Mesothelial cell of epicardium (in vitro differentiated cells): ENCODE measurements at regions not wholly inside any gene's neighbourhood (a gene's known extent, or its start where the extent isn't known, plus 50 kb on each side); places are given as distances from the start of the nearest gene placed in this dataset.

Experiments used
- DNase-seq, 2 experiments: peaks; one replicate each; pipeline ENCODE4 v3.0.0; 2021; ENCODE audit warnings: low spot score in 2 of 2; ENCODE audit not compliant: unreplicated experiment in 2 of 2
- H3K27ac Mint-ChIP-seq: 2 replicates; pipeline ENCODE4 v1.8.0; 2021; ENCODE audit warnings: mixed read lengths
- H3K27me3 Mint-ChIP-seq: 2 replicates; pipeline ENCODE4 v1.8.0; 2021; ENCODE audit warnings: low read depth, mixed read lengths
- H3K36me3 Mint-ChIP-seq: 2 replicates; pipeline ENCODE4 v1.8.0; 2021; ENCODE audit warnings: mixed read lengths
- H3K4me1 Mint-ChIP-seq: 2 replicates; pipeline ENCODE4 v1.8.0; 2021; ENCODE audit warnings: mixed read lengths
- H3K4me3 Mint-ChIP-seq: 2 replicates; pipeline ENCODE4 v1.8.0; 2021; ENCODE audit warnings: mild to moderate bottlenecking, moderate library complexity, mixed read lengths
- H3K9me3 Mint-ChIP-seq: 2 replicates; pipeline ENCODE4 v1.8.0; 2021; ENCODE audit warnings: mixed read lengths
- TF ChIP-seq, protein P1 (sequence below): fragments of 200-600 bp; sonication (generic); IDR thresholded peaks from one replicate; pipeline ENCODE4 v1.5.0; 2021; ENCODE audit warnings: antibody characterized with exemption; ENCODE audit not compliant: unreplicated experiment

DNA sequence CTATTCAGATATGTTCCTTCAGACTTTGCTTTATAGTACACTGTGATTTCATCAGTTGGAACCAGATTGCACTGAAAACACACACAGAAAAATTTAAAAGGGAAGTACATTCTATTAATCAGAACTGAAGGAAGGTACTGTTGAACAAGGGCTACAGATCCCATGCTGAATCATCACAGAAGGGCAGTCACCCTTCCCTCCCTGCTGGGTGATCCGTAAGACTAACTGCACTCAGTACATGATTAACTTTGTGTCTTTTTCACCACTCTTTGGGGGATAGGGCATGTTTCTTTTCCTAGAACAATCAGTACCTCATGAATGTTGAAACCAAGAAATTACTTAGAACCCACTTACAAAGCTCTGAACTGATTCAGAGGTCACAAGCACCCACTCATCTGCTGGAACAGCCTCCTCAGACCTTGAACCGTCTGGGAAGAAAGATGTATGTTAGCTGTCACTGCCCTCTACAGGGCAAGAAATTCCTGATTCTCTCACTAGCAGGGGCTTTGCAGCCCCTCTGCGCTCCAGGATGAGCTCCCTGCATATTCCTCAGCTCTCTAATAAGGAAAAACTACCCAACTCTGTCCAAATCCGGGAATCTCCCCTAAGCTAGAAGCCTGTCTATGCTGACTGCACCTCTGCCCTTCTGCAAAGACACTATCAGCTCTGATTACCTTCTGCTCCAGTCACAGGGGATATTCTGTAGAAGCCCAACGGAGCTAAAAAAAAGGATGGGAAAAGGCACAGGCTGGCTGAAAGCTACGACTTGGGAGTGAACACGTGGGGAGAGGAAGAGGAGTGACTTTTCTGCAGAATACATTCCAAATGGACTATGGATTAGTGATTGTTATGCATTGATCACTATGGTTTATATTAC is 51.0 kb downstream of the IARS1 start:
- Mint-ChIP-seq H3K36me3 (peaks cover 42% of the 10 kb centered on the region), H3K27me3 (no peaks in the 10 kb centered on the region), H3K27ac (no peak overlapping the region), H3K4me1 (no peaks in the 10 kb centered on the region), H3K9me3 (no peaks in the 10 kb centered on the region), H3K4me3 (no peak overlapping the region)
- TF ChIP-seq, protein P1, sequence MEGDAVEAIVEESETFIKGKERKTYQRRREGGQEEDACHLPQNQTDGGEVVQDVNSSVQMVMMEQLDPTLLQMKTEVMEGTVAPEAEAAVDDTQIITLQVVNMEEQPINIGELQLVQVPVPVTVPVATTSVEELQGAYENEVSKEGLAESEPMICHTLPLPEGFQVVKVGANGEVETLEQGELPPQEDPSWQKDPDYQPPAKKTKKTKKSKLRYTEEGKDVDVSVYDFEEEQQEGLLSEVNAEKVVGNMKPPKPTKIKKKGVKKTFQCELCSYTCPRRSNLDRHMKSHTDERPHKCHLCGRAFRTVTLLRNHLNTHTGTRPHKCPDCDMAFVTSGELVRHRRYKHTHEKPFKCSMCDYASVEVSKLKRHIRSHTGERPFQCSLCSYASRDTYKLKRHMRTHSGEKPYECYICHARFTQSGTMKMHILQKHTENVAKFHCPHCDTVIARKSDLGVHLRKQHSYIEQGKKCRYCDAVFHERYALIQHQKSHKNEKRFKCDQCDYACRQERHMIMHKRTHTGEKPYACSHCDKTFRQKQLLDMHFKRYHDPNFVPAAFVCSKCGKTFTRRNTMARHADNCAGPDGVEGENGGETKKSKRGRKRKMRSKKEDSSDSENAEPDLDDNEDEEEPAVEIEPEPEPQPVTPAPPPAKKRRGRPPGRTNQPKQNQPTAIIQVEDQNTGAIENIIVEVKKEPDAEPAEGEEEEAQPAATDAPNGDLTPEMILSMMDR: no peak
- no peak for DNase-seq

DNA sequence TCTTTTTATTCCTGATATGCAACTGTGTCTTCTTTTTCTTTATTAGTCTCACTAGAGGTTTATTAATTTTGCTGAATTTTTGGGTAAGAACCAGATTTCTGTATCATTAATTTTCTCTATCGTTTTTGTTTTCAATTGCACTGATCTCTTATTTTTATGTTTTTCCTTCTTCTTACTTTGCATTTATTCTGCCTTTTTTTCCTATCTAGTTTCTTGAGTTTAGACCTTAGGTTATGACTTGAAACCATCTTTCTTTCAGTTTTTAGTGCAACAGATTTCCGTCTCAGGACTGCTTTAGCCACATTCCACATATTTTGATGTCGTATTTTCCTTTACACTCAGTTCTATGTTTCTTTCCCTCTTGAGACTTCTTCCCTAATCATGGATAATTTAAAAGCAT is 56.6 kb downstream of the IARS1 start:
- H3K4me3 Mint-ChIP-seq: no peak overlapping the region
- no peaks in the 10 kb centered on the region for H3K4me1 Mint-ChIP-seq
- peaks cover 55% of the 10 kb centered on the region for H3K36me3 Mint-ChIP-seq
- no peak overlapping the region for H3K27ac Mint-ChIP-seq
- no peak for DNase-seq
- TF ChIP-seq, protein P1: no peak
- no peaks in the 10 kb centered on the region for H3K9me3 Mint-ChIP-seq
- H3K27me3 Mint-ChIP-seq: no peaks in the 10 kb centered on the region

DNA sequence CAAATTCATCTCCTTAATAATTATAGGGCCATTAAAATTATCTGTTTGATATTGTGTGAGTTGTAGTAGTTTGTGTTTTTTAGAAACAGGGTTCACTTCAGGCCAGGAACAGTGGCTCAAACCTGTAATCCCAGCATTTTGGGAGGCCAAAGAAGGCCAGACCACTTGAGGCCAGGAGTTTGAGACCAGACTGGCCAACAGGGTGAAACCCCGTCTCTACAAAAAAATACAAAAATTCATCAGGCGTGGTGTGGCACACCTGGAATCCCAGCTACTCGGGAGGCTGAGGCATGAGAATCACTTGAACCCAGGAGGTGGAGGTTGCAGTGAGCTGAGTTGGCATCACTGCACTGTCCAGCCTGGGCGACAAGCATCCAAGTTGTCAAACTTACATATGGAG is 57.0 kb downstream of the IARS1 start:
- TF ChIP-seq, protein P1: no peak

DNA sequence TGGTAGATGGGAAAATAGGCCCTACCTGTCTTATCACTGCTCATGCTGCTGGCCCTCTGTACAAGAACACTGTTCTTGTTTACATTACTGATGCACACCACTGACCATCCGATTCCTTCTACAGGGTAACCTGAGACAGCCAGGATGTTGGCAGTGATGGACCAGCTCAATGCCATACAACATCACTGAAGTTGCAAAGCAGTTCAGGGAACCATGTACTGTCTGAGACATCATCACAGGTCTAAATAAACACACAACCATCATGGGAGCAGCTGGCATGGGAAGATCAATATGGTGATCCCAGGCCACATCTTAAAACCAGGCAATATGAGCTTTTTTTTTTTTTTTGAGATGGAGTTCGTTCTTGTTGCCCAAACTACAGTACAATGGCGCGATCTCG is 59.0 kb downstream of the IARS1 start:
- H3K9me3 Mint-ChIP-seq: peaks cover 5% of the 10 kb centered on the region
- H3K4me3 Mint-ChIP-seq: no peak overlapping the region
- H3K27me3 Mint-ChIP-seq: no peaks in the 10 kb centered on the region
- H3K4me1 Mint-ChIP-seq: no peaks in the 10 kb centered on the region
- H3K36me3 Mint-ChIP-seq: peaks cover 54% of the 10 kb centered on the region
- TF ChIP-seq, protein P1: no peak
- H3K27ac Mint-ChIP-seq: no peak overlapping the region
- no peak for DNase-seq

More for the DNA sequence above, 57.0 kb downstream of the IARS1 start:
- Mint-ChIP-seq H3K9me3 (no peaks in the 10 kb centered on the region), H3K4me3 (no peak overlapping the region), H3K27ac (no peak overlapping the region), H3K36me3 (peaks cover 51% of the 10 kb centered on the region), H3K4me1 (no peaks in the 10 kb centered on the region), H3K27me3 (no peaks in the 10 kb centered on the region)
- DNase-seq: no peak

DNA sequence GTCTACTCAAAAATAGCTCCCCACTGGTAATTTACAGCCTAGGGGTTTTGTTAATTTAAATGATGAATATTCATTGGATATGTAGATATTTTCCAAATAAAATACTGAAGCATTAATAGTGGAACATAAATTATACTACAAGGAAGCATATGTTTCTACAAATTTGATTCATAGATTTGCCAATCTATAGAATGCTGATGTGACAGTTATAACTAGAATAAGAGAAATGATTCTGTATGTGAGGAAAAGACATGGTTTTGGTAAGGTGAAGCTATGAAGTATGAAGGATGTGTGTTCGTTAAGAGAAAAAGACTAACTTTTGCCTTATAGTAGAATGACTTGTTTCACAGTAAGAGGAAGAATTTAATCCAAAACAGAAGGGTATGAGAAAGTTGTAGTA is 61.3 kb downstream of the IARS1 start:
- peaks cover 58% of the 10 kb centered on the region for H3K36me3 Mint-ChIP-seq
- no peak overlapping the region for H3K4me3 Mint-ChIP-seq

More for the DNA sequence above, 61.3 kb downstream of the IARS1 start:
- peaks cover 15% of the 10 kb centered on the region for H3K9me3 Mint-ChIP-seq
- no peak overlapping the region for H3K27ac Mint-ChIP-seq
- H3K27me3 Mint-ChIP-seq: no peaks in the 10 kb centered on the region
- no peak for DNase-seq
- H3K4me1 Mint-ChIP-seq: no peaks in the 10 kb centered on the region
- TF ChIP-seq, protein P1: no peak
